GM19372 (cell line): ENCODE measurements at regions not wholly inside any gene's neighbourhood (a gene's known extent, or its start where the extent isn't known, plus 50 kb on each side); places are given as distances from the start of the nearest gene placed in this dataset.
"Not testable (repeated sequence)": the region's sequence is repeated elsewhere in the genome, so short reads cannot be mapped to it uniquely, and the experiment has no call there.

Source experiments
- ATAC-seq: cut with Tn5 transposase; IDR thresholded peaks from one replicate; pipeline ENCODE4 v1.9.1; 2021; ENCODE audit warnings: mild to moderate bottlenecking, low read depth, moderate library complexity; ENCODE audit not compliant: unreplicated experiment

GRCh38 chr12:116380740-116381139 lies 103.2 kb upstream of the MED13L start:
- ATAC-seq: not testable (repeated sequence)

- ATAC-seq: no peak
Observed at GRCh38 chr12:116381240-116381743, 103.8 kb upstream of the MED13L start.

- no peak for ATAC-seq
Observed at GRCh38 chr12:116381744-116382685, 104.5 kb upstream of the MED13L start.

- ATAC-seq: no peak
Observed at GRCh38 chr12:116382686-116383530, 105.4 kb upstream of the MED13L start.

- no peak for ATAC-seq
Observed at GRCh38 chr12:116384175-116384574, 106.7 kb upstream of the MED13L start.

GRCh38 chr12:116384691-116385485 lies 107.4 kb upstream of the MED13L start:
- ATAC-seq: no peak

GRCh38 chr12:116385486-116386217 lies 108.2 kb upstream of the MED13L start:
- ATAC-seq: no peak

- ATAC-seq: no peak
Observed at GRCh38 chr12:116389326-116389725, 111.8 kb upstream of the MED13L start.

- no peak for ATAC-seq
Observed at GRCh38 chr12:116389990-116390389, 112.5 kb upstream of the MED13L start.

- no peak for ATAC-seq
Observed at GRCh38 chr12:116390401-116391335, 113.2 kb upstream of the MED13L start.

GRCh38 chr12:116391501-116391900 lies 114.0 kb upstream of the MED13L start:
- no peak for ATAC-seq

GRCh38 chr12:116392061-116392460 lies 114.6 kb upstream of the MED13L start:
- ATAC-seq: no peak

GRCh38 chr12:116393255-116393654 lies 115.8 kb upstream of the MED13L start:
- no peak for ATAC-seq

- ATAC-seq: no peak
Observed at GRCh38 chr12:116393859-116394650, 116.6 kb upstream of the MED13L start.

- no peak for ATAC-seq
Observed at GRCh38 chr12:116395396-116395795, 117.9 kb upstream of the MED13L start.

- ATAC-seq: no peak
Observed at GRCh38 chr12:116397148-116397547, 119.7 kb upstream of the MED13L start.

- no peak for ATAC-seq
Observed at GRCh38 chr12:116398193-116398592, 120.7 kb upstream of the MED13L start.

- ATAC-seq: no peak
Observed at GRCh38 chr12:116399055-116399454, 121.6 kb upstream of the MED13L start.
